GM12873 (cell line): ENCODE measurements at regions not wholly inside any gene's neighbourhood (a gene's known extent, or its start where the extent isn't known, plus 50 kb on each side); places are given as distances from the start of the nearest gene placed in this dataset.

ENCODE experiments used
- CTCF ChIP-seq: IDR thresholded peaks from 2 replicates; pipeline ENCODE4 v1.5.1; 2012; ENCODE audit warnings: low read depth, mild to moderate bottlenecking, moderate library complexity, low read length, control low read depth; ENCODE audit not compliant: insufficient read depth; ENCODE audit errors: missing control alignments

GRCh38 chr17:14452856-14453255 lies 152.0 kb downstream of the HS3ST3B1 start:
- TF ChIP-seq CTCF: no peak

GRCh38 chr17:14451729-14452191 lies 150.9 kb downstream of the HS3ST3B1 start:
- TF ChIP-seq CTCF: no peak

- TF ChIP-seq CTCF: no peak
These were observed 147.9 kb downstream of the HS3ST3B1 start for GRCh38 chr17:14448818-14449217.

GRCh38 chr17:14446825-14447224 lies 145.9 kb downstream of the HS3ST3B1 start:
- TF ChIP-seq CTCF: no peak

- TF ChIP-seq CTCF: no peak
These were observed 144.0 kb downstream of the HS3ST3B1 start for GRCh38 chr17:14444915-14445314.

GRCh38 chr17:14442798-14443528 lies 142.1 kb downstream of the HS3ST3B1 start:
- TF ChIP-seq CTCF: no peak

GRCh38 chr17:14437176-14437575 lies 136.3 kb downstream of the HS3ST3B1 start:
- no peak for TF ChIP-seq CTCF
